ENCODE measurements at regions not wholly inside any gene's neighbourhood (a gene's known extent, or its start where the extent isn't known, plus 50 kb on each side); places are given as distances from the start of the nearest gene placed in this dataset.

- no peak for TF ChIP-seq EZH2 (IDR thresholded peaks at IDR 0.05; ENCODE audit: low read length)
- TF ChIP-seq CTCF (optimal IDR thresholded peaks at IDR 0.05 in 1 of 3, IDR thresholded peaks at IDR 0.05 in 1 of 3, conservative IDR thresholded peaks at IDR 0.05 in 1 of 3; ENCODE audit: extremely low read depth in 1 of 3, insufficient read depth in 2 of 3, low read length in 3 of 3): no peak
Measured at GRCh38 chr13:23129331-23129730, 51.4 kb upstream of the SGCG start.

Data from keratinocyte (primary cell).